GM12878 (cell line): ENCODE measurements at regions not wholly inside any gene's neighbourhood (a gene's known extent, or its start where the extent isn't known, plus 50 kb on each side); places are given as distances from the start of the nearest gene placed in this dataset.

Source experiments
- CBFB ChIP-seq: IDR thresholded peaks from 2 replicates; pipeline ENCODE4 v1.6.1; 2016; ENCODE audit warnings: antibody characterized with exemption, low read depth
- CTCF ChIP-seq, 3 experiments: IDR thresholded peaks in 2 of 3; conservative IDR thresholded peaks in 1 of 3; 2 replicates each; pipeline ENCODE4 v1.5.1; 2011; ENCODE audit warnings: low read depth in 3 of 3, low read length in 3 of 3, mild to moderate bottlenecking in 3 of 3, control low read depth in 2 of 3, moderate library complexity in 2 of 3, inconsistent platforms in 1 of 3, mixed read lengths in 1 of 3; ENCODE audit not compliant: control insufficient read depth in 2 of 3, insufficient read depth in 1 of 3; ENCODE audit errors: extremely low read depth in 1 of 3

- no peak for TF ChIP-seq CTCF (IDR thresholded peaks at IDR 0.05 in 2 of 3, conservative IDR thresholded peaks at IDR 0.05 in 1 of 3; ENCODE audit: control insufficient read depth in 2 of 3, extremely low read depth in 1 of 3, insufficient read depth in 1 of 3, low read depth in 3 of 3, low read length in 3 of 3)
- no peak for TF ChIP-seq CBFB
Observed at GRCh38 chr2:150402953-150403352, 84.5 kb downstream of the RND3 start.
